MM.1S (cell line): ENCODE measurements at regions not wholly inside any gene's neighbourhood (a gene's known extent, or its start where the extent isn't known, plus 50 kb on each side); places are given as distances from the start of the nearest gene placed in this dataset.

ENCODE experiments used
- DNase-seq: peaks from one replicate; pipeline ENCODE4 v3.0.0-alpha.2; 2015
- H2AFZ ChIP-seq: fragments of 300-600 bp; sonication (generic); 2 replicates; pipeline ENCODE4 v1.6.0; 2016; ENCODE audit warnings: antibody characterized with exemption, low read length
- H3F3A ChIP-seq: fragments of 300-600 bp; sonication (generic); 2 replicates; pipeline ENCODE4 v1.6.1; 2016; ENCODE audit warnings: mild to moderate bottlenecking, antibody characterized with exemption, low read length, moderate library complexity, mixed read lengths; ENCODE audit not compliant: insufficient read depth
- H3K27ac ChIP-seq: fragments of 300-600 bp; sonication (generic); 2 replicates; pipeline ENCODE4 v1.5.1; 2016; ENCODE audit warnings: mild to moderate bottlenecking, low read length
- H3K27me3 ChIP-seq: fragments of 300-600 bp; sonication (generic); replicated peaks from 2 replicates; pipeline ENCODE4 v1.6.0; 2016; ENCODE audit warnings: low read length; ENCODE audit not compliant: insufficient read depth
- H3K36me3 ChIP-seq: fragments of 300-600 bp; sonication (generic); replicated peaks from 2 replicates; pipeline ENCODE4 v1.6.1; 2016; ENCODE audit warnings: mild to moderate bottlenecking, low read length, mixed read lengths; ENCODE audit not compliant: insufficient read depth
- H3K4me1 ChIP-seq: fragments of 300-600 bp; sonication (generic); 2 replicates; pipeline ENCODE4 v1.6.1; 2016; ENCODE audit warnings: low read length, mixed read lengths
- H3K4me2 ChIP-seq: fragments of 300-600 bp; sonication (generic); 2 replicates; pipeline ENCODE4 v1.6.0; 2016; ENCODE audit warnings: low read depth, low read length
- H3K4me3 ChIP-seq: fragments of 300-600 bp; sonication (generic); 2 replicates; pipeline ENCODE4 v1.5.1; 2016; ENCODE audit warnings: low read length, mixed read lengths
- H3K79me2 ChIP-seq: fragments of 300-600 bp; sonication (generic); 2 replicates; pipeline ENCODE4 v1.6.1; 2016; ENCODE audit warnings: mixed run types, low read length, mixed read lengths
- H3K9ac ChIP-seq: fragments of 300-600 bp; sonication (generic); 2 replicates; pipeline ENCODE4 v1.6.1; 2016; ENCODE audit warnings: low read length, mixed read lengths
- H3K9me2 ChIP-seq: fragments of 300-600 bp; sonication (generic); replicated peaks from 2 replicates; pipeline ENCODE4 v1.6.1; 2016; ENCODE audit warnings: mild to moderate bottlenecking, low read length, mixed read lengths; ENCODE audit not compliant: insufficient read depth
- H3K9me3 ChIP-seq: fragments of 300-600 bp; sonication (generic); replicated peaks from 2 replicates; pipeline ENCODE4 v1.6.1; 2016; ENCODE audit warnings: mild to moderate bottlenecking, low read length, mixed read lengths; ENCODE audit not compliant: insufficient read depth
- H4K20me1 ChIP-seq: fragments of 300-600 bp; sonication (generic); 2 replicates; pipeline ENCODE4 v1.6.1; 2016; ENCODE audit warnings: mild to moderate bottlenecking, low read length, moderate library complexity, mixed read lengths; ENCODE audit not compliant: insufficient read depth
- EZH2 ChIP-seq: fragments of 300-600 bp; sonication (generic); optimal IDR thresholded peaks from 2 replicates; pipeline ENCODE3; 2017; ENCODE audit warnings: low read depth, mild to moderate bottlenecking, antibody characterized with exemption, low read length, mixed read lengths
- EZH2phosphoT487 ChIP-seq: fragments of 300-600 bp; sonication (generic); IDR thresholded peaks from 2 replicates; pipeline ENCODE4 v1.6.1; 2018; ENCODE audit warnings: antibody characterized with exemption, low read length
- TF ChIP-seq, protein P1 (sequence below): fragments of 300-600 bp; sonication (generic); IDR thresholded peaks from 2 replicates; pipeline ENCODE4 v1.5.1; 2016; ENCODE audit warnings: antibody characterized with exemption, low read length, mixed read lengths

DNA sequence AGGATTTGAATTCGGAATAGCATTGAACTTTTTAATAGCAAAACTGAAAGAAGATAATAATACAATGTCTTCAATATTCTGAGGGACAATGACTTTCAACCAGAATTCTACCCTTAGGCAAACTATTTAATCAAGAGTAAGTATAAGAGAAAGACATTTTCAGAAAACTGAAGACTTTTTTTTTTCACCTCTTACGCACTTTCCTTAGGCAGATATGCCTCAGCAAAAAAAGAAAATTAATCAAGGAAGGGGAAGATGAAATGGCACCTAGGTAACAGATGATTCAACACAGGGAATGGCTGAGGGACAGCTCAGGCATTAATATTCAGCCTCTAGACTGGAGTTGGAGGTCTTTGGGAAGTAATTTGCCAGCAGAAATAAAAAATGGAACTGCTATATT, 184.9 kb downstream of the URB2 start:
- Histone ChIP-seq H3K79me2 (no peaks in the 10 kb centered on the region), H3K36me3 (no peaks in the 10 kb centered on the region), H3K4me2 (no peak overlapping the region), H3F3A (no peaks in the 10 kb centered on the region), H3K9me2 (no peaks in the 10 kb centered on the region), H2AFZ (no peak overlapping the region), H4K20me1 (no peaks in the 10 kb centered on the region), H3K27ac (no peak overlapping the region), H3K4me1 (no peaks in the 10 kb centered on the region), H3K27me3 (no peaks in the 10 kb centered on the region), H3K4me3 (no peak overlapping the region), H3K9ac (no peak overlapping the region), H3K9me3 (no peaks in the 10 kb centered on the region)
- TF ChIP-seq, protein P1, sequence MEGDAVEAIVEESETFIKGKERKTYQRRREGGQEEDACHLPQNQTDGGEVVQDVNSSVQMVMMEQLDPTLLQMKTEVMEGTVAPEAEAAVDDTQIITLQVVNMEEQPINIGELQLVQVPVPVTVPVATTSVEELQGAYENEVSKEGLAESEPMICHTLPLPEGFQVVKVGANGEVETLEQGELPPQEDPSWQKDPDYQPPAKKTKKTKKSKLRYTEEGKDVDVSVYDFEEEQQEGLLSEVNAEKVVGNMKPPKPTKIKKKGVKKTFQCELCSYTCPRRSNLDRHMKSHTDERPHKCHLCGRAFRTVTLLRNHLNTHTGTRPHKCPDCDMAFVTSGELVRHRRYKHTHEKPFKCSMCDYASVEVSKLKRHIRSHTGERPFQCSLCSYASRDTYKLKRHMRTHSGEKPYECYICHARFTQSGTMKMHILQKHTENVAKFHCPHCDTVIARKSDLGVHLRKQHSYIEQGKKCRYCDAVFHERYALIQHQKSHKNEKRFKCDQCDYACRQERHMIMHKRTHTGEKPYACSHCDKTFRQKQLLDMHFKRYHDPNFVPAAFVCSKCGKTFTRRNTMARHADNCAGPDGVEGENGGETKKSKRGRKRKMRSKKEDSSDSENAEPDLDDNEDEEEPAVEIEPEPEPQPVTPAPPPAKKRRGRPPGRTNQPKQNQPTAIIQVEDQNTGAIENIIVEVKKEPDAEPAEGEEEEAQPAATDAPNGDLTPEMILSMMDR: no peak
- TF ChIP-seq EZH2phosphoT487 (no peak), EZH2 (no peak)
- no peak for DNase-seq

DNA sequence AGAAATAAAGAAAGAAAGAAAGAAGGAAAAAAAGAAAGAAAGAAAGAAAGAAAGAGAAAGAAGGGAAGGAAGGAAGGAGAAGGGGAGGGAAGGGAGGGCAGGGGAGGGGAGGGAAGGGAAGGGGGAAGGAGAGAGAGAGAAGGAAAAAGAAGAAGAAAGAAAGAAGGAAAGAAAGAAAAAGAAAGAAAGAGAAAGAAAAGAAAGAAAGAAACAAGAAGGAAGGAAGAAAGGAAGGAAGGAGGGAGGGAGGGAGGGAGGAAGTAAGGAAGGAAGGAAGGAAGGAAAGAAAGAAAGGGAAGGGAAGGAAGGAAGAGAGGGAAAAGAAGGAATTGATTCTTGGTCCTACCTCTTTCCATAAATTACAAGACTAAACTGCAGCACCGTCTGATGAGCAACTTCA, 186.1 kb downstream of the URB2 start:
- no peak overlapping the region for H3K9ac ChIP-seq
- H2AFZ ChIP-seq: no peak overlapping the region
- no peak overlapping the region for H3K4me2 ChIP-seq
- no peak for DNase-seq
- H3K36me3 ChIP-seq: no peaks in the 10 kb centered on the region
- TF ChIP-seq EZH2phosphoT487 (no peak), EZH2 (no peak)
- TF ChIP-seq, protein P1: no peak
- no peak overlapping the region for H3K27ac ChIP-seq
- no peaks in the 10 kb centered on the region for H3K9me3 ChIP-seq
- no peak overlapping the region for H3K4me3 ChIP-seq
- no peaks in the 10 kb centered on the region for H3K4me1 ChIP-seq
- H3K79me2 ChIP-seq: no peaks in the 10 kb centered on the region
- no peaks in the 10 kb centered on the region for H3F3A ChIP-seq
- no peaks in the 10 kb centered on the region for H4K20me1 ChIP-seq
- no peaks in the 10 kb centered on the region for H3K9me2 ChIP-seq
- H3K27me3 ChIP-seq: no peaks in the 10 kb centered on the region

DNA sequence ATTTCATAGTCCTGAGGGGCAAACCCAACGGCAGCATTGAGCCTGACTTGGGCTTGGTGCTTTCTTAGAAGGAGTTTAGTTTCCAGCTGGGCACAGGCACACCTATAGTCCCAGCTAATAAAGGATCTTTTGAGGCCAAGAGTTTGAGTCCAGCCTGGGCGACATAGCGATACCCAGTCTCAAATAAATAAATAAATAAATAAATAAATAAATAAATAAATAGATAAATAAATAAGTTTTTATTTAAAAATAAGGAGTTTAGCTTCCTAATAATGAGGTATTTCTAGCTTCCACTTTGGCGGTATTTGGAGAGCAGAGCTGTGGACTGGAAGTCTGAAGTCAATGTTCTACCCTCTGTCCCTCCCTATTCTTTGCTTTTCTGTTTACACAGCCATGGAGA, 186.6 kb downstream of the URB2 start:
- H3K9ac ChIP-seq: no peak overlapping the region
- no peak overlapping the region for H3K4me2 ChIP-seq
- H2AFZ ChIP-seq: no peak overlapping the region
- H3F3A ChIP-seq: no peaks in the 10 kb centered on the region
- H3K27me3 ChIP-seq: no peaks in the 10 kb centered on the region
- H3K4me3 ChIP-seq: no peak overlapping the region
- no peaks in the 10 kb centered on the region for H3K4me1 ChIP-seq
- TF ChIP-seq, protein P1: no peak
- TF ChIP-seq EZH2 (no peak), EZH2phosphoT487 (no peak)
- H3K79me2 ChIP-seq: no peaks in the 10 kb centered on the region
- H3K27ac ChIP-seq: no peak overlapping the region
- H4K20me1 ChIP-seq: no peaks in the 10 kb centered on the region
- no peak for DNase-seq
- H3K9me2 ChIP-seq: no peaks in the 10 kb centered on the region
- H3K9me3 ChIP-seq: no peaks in the 10 kb centered on the region
- H3K36me3 ChIP-seq: no peaks in the 10 kb centered on the region
